ENCODE measurements at regions not wholly inside any gene's neighbourhood (a gene's known extent, or its start where the extent isn't known, plus 50 kb on each side); places are given as distances from the start of the nearest gene placed in this dataset.

- CTCF ChIA-PET = interaction anchor here (0.5 kb wide), 1 partner anchor 662 kb away, joined by 3 read pairs; no protein-coding TSS in a partner anchor
- no peak for DNase-seq
Measured at GRCh38 chr10:4205113-4205512, 420.1 kb upstream of the KLF6 start.

GRCh38 chr10:4202938-4203337, 417.9 kb upstream of the KLF6 start:
- no TSS peak for BruUV-seq (replicated peaks)
- no peak overlapping the region for H3K27ac Mint-ChIP-seq (ENCODE audit: unreplicated experiment)
- CTCF ChIA-PET = no interaction called here

More at GRCh38 chr10:4205113-4205512, 420.1 kb upstream of the KLF6 start:
- H3K36me3 Mint-ChIP-seq (ENCODE audit: insufficient read depth, unreplicated experiment) = no peaks in the 10 kb centered on the region
- TF ChIP-seq CTCF (IDR thresholded peaks at IDR 0.05; ENCODE audit: unreplicated experiment) = no peak
- intact Hi-C loops (cut with micrococcal nuclease; ENCODE audit: unreplicated experiment) = no loop called here
- no peaks in the 10 kb centered on the region for H3K4me1 Mint-ChIP-seq (ENCODE audit: low read depth, unreplicated experiment)
- H3K27me3 Mint-ChIP-seq (ENCODE audit: unreplicated experiment) = peaks cover 14% of the 10 kb centered on the region
- BruUV-seq (replicated peaks) = no TSS peak
- H3K4me3 Mint-ChIP-seq (ENCODE audit: low read depth, unreplicated experiment) = no peak overlapping the region
- no peaks in the 10 kb centered on the region for H3K9me3 Mint-ChIP-seq (ENCODE audit: low read depth, unreplicated experiment)
- no peak overlapping the region for H3K27ac Mint-ChIP-seq (ENCODE audit: unreplicated experiment)

DNA sequence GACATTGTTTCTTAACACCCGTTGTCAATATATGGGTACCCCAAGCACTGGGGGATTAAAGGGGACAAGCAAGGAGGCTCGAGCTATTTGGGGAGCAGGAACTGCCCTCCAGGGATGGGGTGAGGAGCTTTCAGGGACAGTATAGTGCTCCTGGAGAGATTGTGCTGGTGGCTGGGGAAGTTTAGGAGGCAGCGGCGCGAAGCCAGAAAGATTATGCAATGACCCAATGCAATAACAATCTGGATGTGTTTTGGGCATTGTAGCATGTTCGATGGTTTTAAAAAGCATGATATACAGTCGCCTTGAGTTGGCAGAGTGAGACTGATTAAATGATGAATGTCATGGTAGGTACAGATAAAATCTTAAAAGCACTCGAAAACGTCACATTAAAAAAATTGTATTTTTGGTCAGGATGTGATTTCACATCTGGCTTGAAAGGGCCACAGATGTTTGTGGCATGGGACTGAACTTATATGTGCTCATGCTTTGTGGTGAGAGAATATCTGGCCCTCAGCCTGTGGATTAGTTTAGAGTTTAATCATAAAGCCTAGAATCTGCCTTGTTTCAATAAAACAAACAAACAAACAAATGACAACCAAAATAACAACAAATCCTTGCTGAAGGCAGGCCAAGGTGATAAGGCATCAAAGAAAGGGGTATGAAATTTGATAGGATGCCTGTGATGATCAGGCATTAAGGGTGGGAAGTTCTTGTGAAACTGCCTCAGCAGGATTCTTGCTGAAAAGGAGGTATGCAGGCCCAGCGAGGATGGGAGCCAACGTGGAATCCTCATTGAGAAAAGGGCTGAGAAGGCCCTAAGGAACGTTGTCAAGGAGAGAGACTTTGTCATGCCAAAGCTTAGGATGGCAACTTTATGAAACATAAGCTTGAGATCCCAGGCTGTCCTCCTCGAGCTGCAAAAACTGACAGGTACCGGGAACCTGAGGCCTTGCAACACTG, 417.1 kb upstream of the KLF6 start:
- intact Hi-C loops (cut with micrococcal nuclease; ENCODE audit: unreplicated experiment) = no loop called here
- Mint-ChIP-seq H3K27ac (ENCODE audit: unreplicated experiment) (no peak overlapping the region), H3K4me1 (ENCODE audit: low read depth, unreplicated experiment) (no peaks in the 10 kb centered on the region), H3K36me3 (ENCODE audit: insufficient read depth, unreplicated experiment) (no peaks in the 10 kb centered on the region), H3K9me3 (ENCODE audit: low read depth, unreplicated experiment) (no peaks in the 10 kb centered on the region), H3K27me3 (ENCODE audit: unreplicated experiment) (peaks cover 3% of the 10 kb centered on the region), H3K4me3 (ENCODE audit: low read depth, unreplicated experiment) (no peak overlapping the region)
- no TSS peak for BruUV-seq (replicated peaks)
- TF ChIP-seq CTCF (IDR thresholded peaks at IDR 0.05; ENCODE audit: unreplicated experiment) = no peak
- DNase-seq = no peak
- CTCF ChIA-PET = no interaction called here

More at GRCh38 chr10:4202938-4203337, 417.9 kb upstream of the KLF6 start:
- TF ChIP-seq CTCF (IDR thresholded peaks at IDR 0.05; ENCODE audit: unreplicated experiment) = no peak
- Mint-ChIP-seq H3K27me3 (ENCODE audit: unreplicated experiment) (peaks cover 10% of the 10 kb centered on the region), H3K36me3 (ENCODE audit: insufficient read depth, unreplicated experiment) (no peaks in the 10 kb centered on the region), H3K4me3 (ENCODE audit: low read depth, unreplicated experiment) (no peak overlapping the region), H3K4me1 (ENCODE audit: low read depth, unreplicated experiment) (no peaks in the 10 kb centered on the region), H3K9me3 (ENCODE audit: low read depth, unreplicated experiment) (no peaks in the 10 kb centered on the region)
- no peak for DNase-seq
- intact Hi-C loops (cut with micrococcal nuclease; ENCODE audit: unreplicated experiment) = no loop called here

- CTCF ChIA-PET = interaction anchor here (0.7 kb wide), 1 partner anchor 196 kb away, joined by 9 read pairs; no protein-coding TSS in a partner anchor
- DNase-seq = no peak
- intact Hi-C loops (cut with micrococcal nuclease; ENCODE audit: unreplicated experiment) = no loop called here
- no peaks in the 10 kb centered on the region for H3K36me3 Mint-ChIP-seq (ENCODE audit: insufficient read depth, unreplicated experiment)
- H3K27me3 Mint-ChIP-seq (ENCODE audit: unreplicated experiment) = no peaks in the 10 kb centered on the region
- no peak overlapping the region for H3K4me3 Mint-ChIP-seq (ENCODE audit: low read depth, unreplicated experiment)
- no peaks in the 10 kb centered on the region for H3K4me1 Mint-ChIP-seq (ENCODE audit: low read depth, unreplicated experiment)
- no peak for TF ChIP-seq CTCF (IDR thresholded peaks at IDR 0.05; ENCODE audit: unreplicated experiment)
- no peak overlapping the region for H3K27ac Mint-ChIP-seq (ENCODE audit: unreplicated experiment)
- BruUV-seq (replicated peaks) = no TSS peak
- no peaks in the 10 kb centered on the region for H3K9me3 Mint-ChIP-seq (ENCODE audit: low read depth, unreplicated experiment)
Measured at GRCh38 chr10:4199196-4199595, 414.2 kb upstream of the KLF6 start.

Measured in Calu3 (cell line).